Suppressor macrophage (primary cell): ENCODE measurements at regions not wholly inside any gene's neighbourhood (a gene's known extent, or its start where the extent isn't known, plus 50 kb on each side); places are given as distances from the start of the nearest gene placed in this dataset.
"Not testable (repeated sequence)": the region's sequence is repeated elsewhere in the genome, so short reads cannot be mapped to it uniquely, and the experiment has no call there.

Source experiments
- DNase-seq, 4 experiments: peaks; one replicate each; pipeline ENCODE4 v3.0.0-alpha.2; 2020 to 2022

- no peak for DNase-seq
Observed at GRCh38 chr10:131363416-131363815, 51.9 kb upstream of the TCERG1L start.

- DNase-seq: no peak
Observed at GRCh38 chr10:131371571-131371970, 60.0 kb upstream of the TCERG1L start.

- DNase-seq: no peak
Observed at GRCh38 chr10:131381576-131381975, 70.1 kb upstream of the TCERG1L start.

DNA sequence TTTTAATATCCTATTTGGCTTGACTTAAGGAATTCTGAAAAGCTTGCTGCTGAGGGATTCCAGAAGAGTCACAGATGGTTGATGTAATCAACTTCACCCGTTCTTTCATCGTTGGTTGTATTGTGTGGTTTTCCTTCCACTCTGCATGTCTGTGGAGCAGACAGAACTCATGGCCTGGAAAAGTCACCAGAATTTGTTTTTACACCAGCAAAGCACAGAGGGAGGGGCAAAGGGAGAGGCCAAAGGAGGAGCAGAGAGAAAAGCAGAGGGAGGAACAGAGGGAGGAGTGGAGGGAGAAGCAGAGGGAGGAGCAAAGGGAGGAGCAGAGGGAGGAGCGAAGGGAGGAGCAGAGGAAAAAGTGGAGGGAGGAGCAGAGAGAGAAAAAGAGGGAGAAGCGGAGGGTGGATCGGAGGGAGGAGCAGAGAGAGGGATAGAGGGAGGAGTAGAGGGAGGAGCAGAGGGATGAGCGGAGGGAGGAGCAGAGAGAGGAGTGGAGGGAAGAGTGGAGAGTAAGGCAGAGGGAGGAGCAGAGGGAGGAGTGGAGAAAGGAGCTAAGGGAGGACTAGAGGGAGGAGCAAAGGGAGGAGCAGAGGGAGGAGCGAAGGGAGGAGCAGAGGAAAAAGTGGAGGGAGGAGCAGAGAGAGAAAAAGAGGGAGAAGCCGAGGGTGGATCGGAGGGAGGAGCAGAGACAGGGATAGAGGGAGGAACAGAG lies 73.8 kb upstream of the TCERG1L start:
- not testable (repeated sequence) for DNase-seq

GRCh38 chr10:131387018-131387529 lies 75.6 kb upstream of the TCERG1L start:
- no peak for DNase-seq

- no peak for DNase-seq
Observed at GRCh38 chr10:131391936-131392335, 80.4 kb upstream of the TCERG1L start.

DNA sequence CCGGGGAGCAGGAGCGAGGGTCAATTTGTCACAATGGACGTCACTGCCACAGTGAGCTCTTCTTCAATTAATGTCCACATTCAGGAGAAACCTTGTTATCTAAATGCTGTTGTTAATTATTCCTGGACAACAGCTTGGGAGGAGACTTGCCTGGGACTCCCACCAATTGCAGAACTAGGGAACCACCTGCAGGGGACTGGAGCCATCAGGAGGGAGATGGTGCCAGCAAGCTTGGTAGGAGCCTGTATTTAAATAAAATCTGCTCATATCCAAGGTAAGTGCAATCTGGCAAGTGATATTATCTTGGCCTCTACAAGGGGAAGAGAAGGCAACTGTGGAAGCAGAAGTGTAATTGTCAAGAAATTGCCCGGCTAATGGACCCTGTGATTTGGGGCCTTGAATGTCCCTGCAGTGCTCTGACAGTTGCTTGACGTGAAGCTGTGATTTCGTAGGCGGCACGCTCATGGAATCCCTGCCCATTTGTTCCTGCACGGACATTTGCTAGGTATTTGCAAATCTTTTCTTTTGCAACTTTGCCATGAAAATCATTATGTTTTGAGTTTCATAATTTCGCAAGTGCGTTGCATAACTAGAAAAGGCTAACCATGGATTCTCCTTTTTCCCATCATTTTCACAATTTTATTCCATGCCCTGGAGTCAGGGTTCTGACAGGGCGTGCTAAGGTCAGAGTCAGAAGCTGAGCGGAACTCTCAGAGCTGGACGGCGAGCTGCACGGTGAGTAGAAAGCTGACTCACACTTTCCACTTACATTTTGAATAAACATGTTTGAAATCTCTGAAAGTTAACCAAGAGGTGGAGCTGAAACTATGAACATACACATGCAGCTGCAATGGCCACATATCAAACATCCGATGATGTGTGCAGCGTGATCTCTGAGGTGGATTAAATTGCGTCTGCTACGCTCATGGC lies 84.9 kb upstream of the TCERG1L start:
- peak in 1 of 4 experiments; percentile 1 for DNase-seq

DNA sequence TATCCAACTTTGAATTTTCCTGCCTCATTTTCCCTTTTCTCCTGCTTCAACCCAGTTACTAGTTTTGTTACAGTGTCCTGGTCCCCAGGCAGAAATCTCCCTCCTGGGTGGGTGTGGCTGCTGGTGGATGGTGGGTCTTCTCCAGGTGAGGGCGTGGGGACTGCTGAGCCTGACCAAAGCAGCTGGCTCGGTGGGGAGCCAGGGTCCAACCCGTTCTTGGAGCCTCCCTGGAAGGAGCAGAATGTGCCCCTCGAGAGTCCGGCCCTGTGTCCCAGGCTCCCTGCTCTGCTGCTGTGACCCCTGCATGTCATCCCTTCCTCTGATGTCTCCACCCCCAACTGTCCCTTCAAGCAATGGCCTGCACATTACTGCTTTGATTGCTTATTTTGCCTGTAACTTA lies 86.6 kb upstream of the TCERG1L start:
- no peak for DNase-seq

DNA sequence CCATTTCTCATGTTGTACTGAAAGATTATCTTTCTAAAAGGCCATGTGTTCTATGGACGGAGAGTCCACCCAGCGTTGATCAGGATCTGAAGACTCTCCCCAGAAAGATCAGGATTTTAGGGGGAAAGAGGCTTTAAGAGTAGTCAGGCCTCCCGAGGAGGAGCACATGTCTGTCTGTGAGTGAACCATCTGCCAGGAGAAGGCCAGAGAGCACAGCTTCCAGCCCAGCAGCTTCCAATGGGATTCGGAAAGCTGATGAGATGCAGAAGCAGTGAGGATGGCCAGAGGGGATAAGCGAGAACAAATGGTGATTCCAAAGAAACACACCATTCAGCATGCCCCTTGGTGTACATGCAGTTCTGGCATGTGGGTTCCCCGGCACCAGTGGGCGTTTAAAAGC lies 88.5 kb upstream of the TCERG1L start:
- DNase-seq: no peak

- DNase-seq: no peak
Observed at GRCh38 chr10:131400513-131400912, 89.0 kb upstream of the TCERG1L start.

DNA sequence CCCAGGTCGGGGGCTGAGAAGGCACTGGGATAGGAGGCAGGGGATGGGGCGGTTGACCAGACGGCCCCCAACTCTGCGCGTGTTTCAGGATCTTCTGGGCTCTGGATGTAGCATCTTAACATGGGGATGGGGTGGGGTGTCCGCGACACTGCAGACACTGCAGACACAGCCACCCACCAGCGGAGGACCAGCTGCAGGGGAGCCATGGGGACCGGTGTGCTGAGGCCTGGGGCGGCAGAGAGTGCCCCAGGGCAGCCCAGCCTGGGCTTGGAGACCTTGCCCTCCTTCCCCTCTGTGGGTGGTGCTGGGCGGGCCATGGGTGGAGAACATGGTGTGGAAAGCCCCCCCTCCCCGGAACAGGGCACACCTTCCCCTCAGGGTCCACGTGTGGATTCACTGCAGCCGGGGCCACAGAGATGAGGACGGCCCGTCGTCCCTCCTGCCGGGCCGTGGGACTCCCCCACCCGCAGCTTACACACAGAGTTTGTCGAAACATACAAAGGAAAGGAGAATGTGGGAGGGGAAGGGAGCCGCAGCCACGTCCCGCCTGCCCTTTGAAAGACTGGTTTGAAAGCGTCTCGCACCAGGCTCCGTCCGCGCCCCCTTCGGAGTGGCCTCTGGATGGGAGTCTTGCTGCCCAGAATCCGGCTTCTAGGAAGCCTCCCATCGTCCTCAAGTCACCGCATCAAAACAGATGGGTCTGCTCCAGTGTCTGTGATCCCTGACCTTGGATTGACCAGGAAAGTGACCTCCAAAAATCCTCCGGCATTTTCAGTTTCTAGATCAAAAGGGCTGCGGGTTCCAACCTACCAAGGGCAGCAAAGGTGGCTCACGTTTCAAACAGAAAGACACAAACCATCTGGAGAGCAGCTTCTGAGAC lies 91.5 kb upstream of the TCERG1L start:
- DNase-seq: no peak

- DNase-seq: no peak
Observed at GRCh38 chr10:131403936-131404335, 92.4 kb upstream of the TCERG1L start.

DNA sequence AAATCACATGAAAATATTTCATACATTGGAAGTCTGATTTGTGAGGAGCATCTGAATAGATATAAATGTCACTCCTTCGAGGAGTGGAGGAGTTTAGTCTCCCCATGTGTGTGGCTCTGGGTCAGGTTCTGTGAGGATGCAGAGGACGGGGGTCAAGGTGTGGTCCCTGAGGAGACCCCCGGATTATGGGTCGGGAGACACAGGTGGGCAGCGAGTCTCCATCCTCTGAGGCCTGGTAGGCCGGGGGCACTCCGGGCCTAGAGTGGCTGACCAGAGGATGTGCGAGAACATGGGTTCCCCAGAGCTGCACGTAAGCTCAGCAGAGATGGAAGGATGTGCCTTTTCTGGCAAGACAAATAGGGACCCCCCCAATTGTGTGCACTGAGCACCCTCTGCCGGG lies 93.4 kb upstream of the TCERG1L start:
- DNase-seq: no peak

DNA sequence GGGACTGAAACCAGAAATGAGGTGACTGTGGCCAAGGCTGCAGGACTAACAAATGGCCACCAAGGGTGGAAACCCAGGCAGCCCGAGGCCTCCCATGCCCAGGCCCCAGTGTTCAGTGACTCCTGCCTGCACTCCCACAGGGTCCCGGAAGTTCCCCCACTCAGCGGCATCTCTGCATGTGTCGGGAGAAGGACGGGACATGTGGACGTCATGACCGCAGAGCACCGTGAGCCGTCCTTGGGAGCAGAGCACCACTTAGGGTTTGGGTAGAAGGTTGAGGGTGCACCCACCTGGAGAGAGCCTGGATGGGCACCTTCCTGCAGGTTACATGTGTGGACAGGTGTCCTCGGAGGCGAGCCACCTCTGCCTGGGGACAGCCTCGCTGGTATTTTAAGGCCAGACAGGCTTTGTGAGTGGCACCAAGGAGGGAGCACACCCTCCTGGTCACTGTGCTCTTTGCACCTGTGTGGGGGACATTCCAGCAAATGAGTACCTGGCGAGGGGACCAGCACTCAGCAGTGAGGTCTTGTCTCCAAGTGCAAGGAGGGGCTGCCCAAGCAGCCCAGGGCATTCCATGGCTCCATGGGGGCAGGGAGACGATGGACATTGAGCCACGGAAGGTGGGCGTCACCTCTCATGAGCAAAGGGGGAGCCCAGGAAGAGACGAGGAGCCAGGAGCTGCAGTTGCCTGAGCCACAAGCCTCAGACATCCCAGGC lies 95.3 kb upstream of the TCERG1L start:
- DNase-seq: no peak

GRCh38 chr10:131418681-131419080 lies 107.2 kb upstream of the TCERG1L start:
- no peak for DNase-seq

DNA sequence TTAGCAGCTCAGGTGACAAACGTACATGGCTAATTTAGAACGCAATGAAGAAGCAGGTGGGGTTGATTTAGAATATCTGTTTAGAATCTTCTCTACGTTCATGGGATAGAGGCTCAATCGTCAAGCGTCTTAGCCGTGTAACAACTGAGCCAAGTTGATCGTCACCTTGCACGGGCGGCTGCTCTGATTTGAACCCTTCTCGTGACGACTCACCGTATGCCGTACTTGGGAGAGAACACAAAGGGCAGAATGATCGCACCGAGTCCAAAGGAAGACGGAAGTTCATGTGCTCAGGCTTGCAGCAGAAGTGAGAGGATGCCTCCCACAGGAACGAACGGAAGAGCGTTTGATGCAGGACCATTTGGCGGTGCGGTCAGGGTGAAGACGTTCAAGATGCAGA lies 108.3 kb upstream of the TCERG1L start:
- no peak for DNase-seq

DNA sequence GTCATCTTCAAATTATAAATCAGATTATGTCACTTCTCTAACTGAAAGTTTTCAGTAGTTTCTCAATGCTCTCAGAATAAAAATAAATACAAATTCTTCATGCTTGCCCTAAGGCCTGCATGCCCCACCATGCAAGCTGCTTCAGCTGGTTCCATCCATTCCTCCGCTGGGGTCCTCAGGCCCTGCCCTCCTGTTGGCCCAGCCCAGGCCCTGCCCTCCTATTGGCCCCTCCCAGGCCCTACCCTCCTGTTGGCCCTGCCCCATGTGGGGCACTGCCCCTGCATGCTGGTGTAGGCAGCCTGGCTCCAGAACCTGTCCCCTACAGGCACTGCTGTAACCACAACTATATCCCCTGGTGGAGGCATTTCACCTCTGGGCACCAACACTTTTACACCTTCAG lies 109.3 kb upstream of the TCERG1L start:
- no peak for DNase-seq

DNA sequence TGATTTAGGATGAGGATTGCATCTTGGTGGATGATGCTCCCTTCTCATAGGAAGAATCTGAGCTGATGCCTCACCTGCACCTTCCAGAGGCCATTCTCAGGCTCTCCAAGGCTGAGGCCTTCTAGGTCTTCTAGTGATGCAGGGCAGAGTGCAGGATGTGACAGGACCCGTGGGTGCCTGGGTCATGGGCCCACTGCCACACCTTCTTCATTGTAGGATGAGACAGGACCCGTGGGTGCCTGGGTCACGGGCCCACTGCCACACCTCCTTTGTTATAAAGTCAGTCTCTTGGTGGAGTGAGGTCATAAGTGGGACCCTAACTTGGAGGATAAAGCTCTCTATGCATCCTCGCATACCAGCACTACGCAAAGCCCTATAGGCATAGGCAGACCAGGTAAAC lies 109.9 kb upstream of the TCERG1L start:
- no peak for DNase-seq

DNA sequence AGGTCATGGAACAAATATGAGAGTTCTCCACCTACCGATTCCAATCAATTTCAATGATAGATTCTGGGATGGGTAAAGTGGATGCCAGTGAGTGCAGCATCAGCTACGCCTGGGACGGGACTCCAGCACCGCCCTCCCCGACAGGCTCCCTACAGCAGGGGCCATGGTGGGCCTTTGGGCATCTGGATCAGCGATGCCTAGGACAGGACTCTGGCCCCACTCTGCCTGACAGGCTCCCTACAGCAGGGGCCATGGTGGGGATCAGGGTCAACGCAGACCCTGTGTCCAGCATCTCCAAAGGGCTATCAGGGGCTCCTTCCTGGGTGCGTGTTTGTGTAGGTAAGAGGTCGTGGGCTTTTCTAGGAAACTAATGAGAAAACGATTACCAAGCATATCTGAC lies 111.2 kb upstream of the TCERG1L start:
- DNase-seq: no peak

DNA sequence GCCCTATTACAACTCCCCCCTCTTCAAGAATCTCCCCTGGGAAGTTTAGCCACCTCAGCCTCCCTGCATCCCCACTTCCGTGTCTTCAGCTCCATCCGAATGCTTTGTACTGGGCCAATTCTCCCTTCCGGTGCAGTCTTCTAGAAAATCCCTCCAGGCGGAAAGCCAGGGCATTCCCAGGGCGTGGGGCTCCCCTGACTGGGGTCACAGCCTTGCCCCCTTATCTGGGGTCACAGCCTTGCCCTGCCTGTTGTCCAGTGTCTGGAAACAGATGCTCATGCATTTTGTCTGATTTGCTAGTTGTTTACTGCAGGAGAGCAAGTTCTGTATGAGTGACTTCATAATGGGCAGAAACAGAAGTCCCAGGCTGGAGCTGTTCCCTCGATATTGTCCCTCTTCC lies 112.5 kb upstream of the TCERG1L start:
- no peak for DNase-seq

DNA sequence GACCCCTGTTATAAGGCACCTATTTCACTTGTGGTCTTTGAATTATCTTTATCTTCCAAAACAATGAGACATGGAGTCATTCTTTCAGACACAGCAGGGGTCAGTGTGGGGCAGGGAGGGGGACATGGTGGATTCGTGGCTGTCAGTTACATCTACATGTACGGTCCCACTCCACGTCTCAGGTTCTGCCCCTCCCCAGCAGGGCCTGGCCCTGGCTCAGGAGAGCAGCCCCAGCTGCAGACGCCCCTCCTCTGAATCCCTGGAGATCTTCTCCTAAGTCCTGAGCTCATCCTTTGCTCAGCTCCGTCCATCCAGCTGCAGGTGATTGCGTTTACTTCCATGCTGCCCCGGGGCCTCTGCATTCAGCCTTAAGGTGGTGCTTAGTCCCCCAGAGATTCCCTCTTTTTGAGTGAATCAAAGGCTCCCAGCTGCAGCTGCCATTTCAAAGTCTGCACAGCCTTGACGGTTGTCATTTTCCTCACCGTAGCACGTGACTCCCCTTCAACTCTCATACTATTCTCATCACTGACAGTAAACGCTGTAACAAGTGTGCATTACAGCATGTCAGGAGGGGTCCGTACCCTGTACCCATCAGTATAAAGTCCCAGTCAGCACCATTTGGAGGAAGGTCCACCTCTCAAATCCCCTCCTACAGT lies 113.4 kb upstream of the TCERG1L start:
- DNase-seq: no peak
